ENCODE measurements at regions not wholly inside any gene's neighbourhood (a gene's known extent, or its start where the extent isn't known, plus 50 kb on each side); places are given as distances from the start of the nearest gene placed in this dataset.
"Not testable (repeated sequence)": the region's sequence is repeated elsewhere in the genome, so short reads cannot be mapped to it uniquely, and the experiment has no call there.

DNA sequence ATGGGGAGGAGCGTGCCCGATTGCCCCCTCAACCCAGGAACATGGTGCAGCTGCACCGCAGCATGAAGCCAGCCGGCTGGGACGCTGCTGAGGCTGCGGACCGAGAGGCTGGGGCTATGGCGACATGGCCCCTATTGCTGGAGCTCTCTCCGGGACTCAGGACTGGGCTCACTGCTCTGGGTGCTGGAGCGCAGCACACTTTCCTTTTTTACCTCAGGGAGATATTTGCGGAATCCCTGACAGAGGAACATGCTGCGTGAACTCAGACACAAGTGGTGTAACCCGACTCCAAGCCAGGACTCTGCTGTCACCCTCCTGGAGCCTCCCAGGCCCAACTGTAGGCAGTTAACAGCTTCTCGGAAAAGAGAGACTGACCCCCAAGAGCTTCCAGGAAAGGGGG lies 137.2 kb upstream of the NBPF9 start:
- TF ChIP-seq, protein P1, sequence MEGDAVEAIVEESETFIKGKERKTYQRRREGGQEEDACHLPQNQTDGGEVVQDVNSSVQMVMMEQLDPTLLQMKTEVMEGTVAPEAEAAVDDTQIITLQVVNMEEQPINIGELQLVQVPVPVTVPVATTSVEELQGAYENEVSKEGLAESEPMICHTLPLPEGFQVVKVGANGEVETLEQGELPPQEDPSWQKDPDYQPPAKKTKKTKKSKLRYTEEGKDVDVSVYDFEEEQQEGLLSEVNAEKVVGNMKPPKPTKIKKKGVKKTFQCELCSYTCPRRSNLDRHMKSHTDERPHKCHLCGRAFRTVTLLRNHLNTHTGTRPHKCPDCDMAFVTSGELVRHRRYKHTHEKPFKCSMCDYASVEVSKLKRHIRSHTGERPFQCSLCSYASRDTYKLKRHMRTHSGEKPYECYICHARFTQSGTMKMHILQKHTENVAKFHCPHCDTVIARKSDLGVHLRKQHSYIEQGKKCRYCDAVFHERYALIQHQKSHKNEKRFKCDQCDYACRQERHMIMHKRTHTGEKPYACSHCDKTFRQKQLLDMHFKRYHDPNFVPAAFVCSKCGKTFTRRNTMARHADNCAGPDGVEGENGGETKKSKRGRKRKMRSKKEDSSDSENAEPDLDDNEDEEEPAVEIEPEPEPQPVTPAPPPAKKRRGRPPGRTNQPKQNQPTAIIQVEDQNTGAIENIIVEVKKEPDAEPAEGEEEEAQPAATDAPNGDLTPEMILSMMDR (conservative IDR thresholded peaks at IDR 0.05 in 1 of 2, IDR thresholded peaks at IDR 0.05 in 1 of 2; ENCODE audit: low read depth in 1 of 2, low read length in 2 of 2): not testable (repeated sequence)
- not testable (repeated sequence) for TF ChIP-seq EZH2 (IDR thresholded peaks at IDR 0.05; ENCODE audit: low read length, missing control alignments)

Measured in fibroblast of lung (primary cell).